PC-9 (cell line): ENCODE measurements at regions not wholly inside any gene's neighbourhood (a gene's known extent, or its start where the extent isn't known, plus 50 kb on each side); places are given as distances from the start of the nearest gene placed in this dataset.

Experiments used
- BruUV-seq: library from RNA; stranded (reverse); fragments of 400-500 nt; replicated peaks from 2 replicates; lab custom pipeline; 2021; lab: Mats Ljungman, UMichigan
- CTCF ChIA-PET: fragments of 300-600 bp; sonication (Branson Sonifier 250); formaldehyde crosslinking; loops from one replicate; lab custom pipeline; 2022; ENCODE audit warnings: antibody characterized with exemption; lab: Charles Lee
- POLR2A ChIA-PET: fragments of 300-600 bp; sonication (Branson Sonifier 250); formaldehyde crosslinking; loops from one replicate; lab custom pipeline; 2022; ENCODE audit warnings: antibody characterized with exemption; ENCODE audit not compliant: unreplicated experiment; lab: Charles Lee
- DNase-seq, 2 experiments: peaks; one replicate each; pipeline versions ENCODE4 v3.0.0 to v3.0.0-alpha.2; 2015 to 2022; ENCODE audit warnings: mixed read lengths in 1 of 2
- H2AFZ ChIP-seq: fragments of 200-600 bp; sonication (generic); 2 replicates; pipeline ENCODE4 v1.8.1; 2017; ENCODE audit warnings: antibody characterized with exemption
- H3F3A ChIP-seq: fragments of 200-600 bp; sonication (generic); 2 replicates; pipeline ENCODE4 v1.8.1; 2017; ENCODE audit warnings: antibody characterized with exemption, mild to moderate bottlenecking, low read depth; ENCODE audit not compliant: insufficient read depth
- H3K27ac ChIP-seq: fragments of 200-600 bp; sonication (generic); 2 replicates; pipeline ENCODE4 v1.6.1; 2016; ENCODE audit warnings: mixed run types
- H3K27me3 ChIP-seq: fragments of 200-600 bp; sonication (generic); 2 replicates; pipeline ENCODE4 v1.6.1; 2016; ENCODE audit warnings: low read depth, mixed run types; ENCODE audit not compliant: insufficient read depth
- H3K36me3 ChIP-seq: fragments of 200-600 bp; sonication (generic); 2 replicates; pipeline ENCODE4 v1.6.1; 2016; ENCODE audit warnings: low read depth, mixed run types
- H3K4me1 ChIP-seq: fragments of 200-600 bp; sonication (generic); replicated peaks from 2 replicates; pipeline ENCODE4 v1.6.1; 2016; ENCODE audit warnings: mixed run types; ENCODE audit not compliant: insufficient read depth
- H3K4me2 ChIP-seq: fragments of 200-600 bp; sonication (generic); 2 replicates; pipeline ENCODE4 v1.6.1; 2017; ENCODE audit warnings: mixed run types
- H3K4me3 ChIP-seq: fragments of 200-600 bp; sonication (generic); 2 replicates; pipeline ENCODE4 v1.6.1; 2016; ENCODE audit warnings: mixed run types
- H3K79me2 ChIP-seq: fragments of 200-600 bp; sonication (generic); 2 replicates; pipeline ENCODE4 v1.6.1; 2017; ENCODE audit warnings: low read depth, mixed run types
- H3K9me2 ChIP-seq: fragments of 200-600 bp; sonication (generic); 2 replicates; pipeline ENCODE4 v1.8.1; 2017; ENCODE audit warnings: mild to moderate bottlenecking; ENCODE audit not compliant: insufficient read depth
- H3K9me3 ChIP-seq: fragments of 200-600 bp; sonication (generic); 2 replicates; pipeline ENCODE4 v1.8.1; 2016; ENCODE audit warnings: low read depth; ENCODE audit not compliant: insufficient read depth
- H4K20me1 ChIP-seq: fragments of 200-600 bp; sonication (generic); 2 replicates; pipeline ENCODE4 v1.8.1; 2017; ENCODE audit not compliant: insufficient read depth
- EZH2 ChIP-seq: fragments of 200-600 bp; sonication (generic); IDR thresholded peaks from 2 replicates; pipeline ENCODE4 v1.8.0; 2017; ENCODE audit warnings: antibody characterized with exemption, low read depth
- intact Hi-C: fragments of 100-400 bp; cut with micrococcal nuclease; formaldehyde crosslinking; loops from one replicate; pipeline ENCODE4 v1.10.0; 2022; ENCODE audit not compliant: unreplicated experiment
- TF ChIP-seq, protein P1 (sequence below): fragments of 200-600 bp; sonication (generic); conservative IDR thresholded peaks from 2 replicates; pipeline ENCODE4 v1.6.1; 2017; ENCODE audit warnings: mixed run types, antibody characterized with exemption, mild to moderate bottlenecking, moderate library complexity

DNA sequence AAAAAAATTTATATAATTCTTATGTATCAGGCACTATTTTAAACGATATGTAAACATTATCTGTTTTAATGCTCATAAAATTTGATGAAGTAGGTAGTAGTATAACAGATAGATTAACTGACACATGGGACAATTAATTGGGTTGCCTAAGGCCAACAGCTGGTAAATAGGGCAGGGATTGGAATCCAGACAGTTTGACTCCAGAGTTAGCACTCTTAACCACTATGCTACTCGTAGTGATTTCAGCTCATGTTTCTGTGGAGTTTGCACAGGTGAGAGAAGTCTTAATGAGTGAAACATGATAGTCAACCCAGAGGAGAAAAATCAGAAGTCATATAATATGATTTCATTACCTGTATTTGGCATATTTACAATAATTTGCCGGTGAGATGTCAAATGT lies 126.0 kb upstream of the WDFY3 start:
- no peak overlapping the region for H3K4me3 ChIP-seq
- DNase-seq: no peak
- no peaks in the 10 kb centered on the region for H4K20me1 ChIP-seq
- H3K9me2 ChIP-seq: no peaks in the 10 kb centered on the region
- no peaks in the 10 kb centered on the region for H3F3A ChIP-seq
- H3K4me2 ChIP-seq: no peak overlapping the region
- H3K4me1 ChIP-seq: no peaks in the 10 kb centered on the region
- CTCF ChIA-PET: no interaction called here
- H3K27me3 ChIP-seq: no peaks in the 10 kb centered on the region
- no peak overlapping the region for H3K27ac ChIP-seq
- no peaks in the 10 kb centered on the region for H3K9me3 ChIP-seq
- H2AFZ ChIP-seq: no peak overlapping the region
- POLR2A ChIA-PET: no interaction called here
- H3K79me2 ChIP-seq: no peaks in the 10 kb centered on the region
- intact Hi-C loops: no loop called here
- TF ChIP-seq, protein P1, sequence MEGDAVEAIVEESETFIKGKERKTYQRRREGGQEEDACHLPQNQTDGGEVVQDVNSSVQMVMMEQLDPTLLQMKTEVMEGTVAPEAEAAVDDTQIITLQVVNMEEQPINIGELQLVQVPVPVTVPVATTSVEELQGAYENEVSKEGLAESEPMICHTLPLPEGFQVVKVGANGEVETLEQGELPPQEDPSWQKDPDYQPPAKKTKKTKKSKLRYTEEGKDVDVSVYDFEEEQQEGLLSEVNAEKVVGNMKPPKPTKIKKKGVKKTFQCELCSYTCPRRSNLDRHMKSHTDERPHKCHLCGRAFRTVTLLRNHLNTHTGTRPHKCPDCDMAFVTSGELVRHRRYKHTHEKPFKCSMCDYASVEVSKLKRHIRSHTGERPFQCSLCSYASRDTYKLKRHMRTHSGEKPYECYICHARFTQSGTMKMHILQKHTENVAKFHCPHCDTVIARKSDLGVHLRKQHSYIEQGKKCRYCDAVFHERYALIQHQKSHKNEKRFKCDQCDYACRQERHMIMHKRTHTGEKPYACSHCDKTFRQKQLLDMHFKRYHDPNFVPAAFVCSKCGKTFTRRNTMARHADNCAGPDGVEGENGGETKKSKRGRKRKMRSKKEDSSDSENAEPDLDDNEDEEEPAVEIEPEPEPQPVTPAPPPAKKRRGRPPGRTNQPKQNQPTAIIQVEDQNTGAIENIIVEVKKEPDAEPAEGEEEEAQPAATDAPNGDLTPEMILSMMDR: no peak
- TF ChIP-seq EZH2: no peak
- no TSS peak for BruUV-seq
- H3K36me3 ChIP-seq: no peaks in the 10 kb centered on the region

DNA sequence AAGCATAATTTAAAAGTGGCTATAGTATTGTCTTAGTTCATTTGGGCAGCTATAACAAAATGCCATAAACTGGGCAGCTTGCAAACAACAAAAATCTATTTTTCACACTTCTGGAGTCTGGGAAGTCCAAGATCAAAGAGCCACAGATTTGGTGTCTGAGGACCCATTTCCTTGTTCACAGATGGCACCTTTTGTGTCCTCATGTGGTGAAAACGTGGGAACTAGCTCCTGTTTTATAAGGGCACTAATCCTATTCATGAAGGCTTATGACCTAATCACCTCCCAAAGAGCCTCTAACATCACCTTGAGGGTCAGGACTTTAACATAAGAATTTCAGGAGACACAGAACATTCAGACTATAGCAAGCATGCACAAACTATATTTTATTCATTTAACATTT lies 126.5 kb upstream of the WDFY3 start:
- no peaks in the 10 kb centered on the region for H3K9me3 ChIP-seq
- H3K79me2 ChIP-seq: no peaks in the 10 kb centered on the region
- H2AFZ ChIP-seq: no peak overlapping the region
- no peak overlapping the region for H3K4me3 ChIP-seq
- H3K27me3 ChIP-seq: no peaks in the 10 kb centered on the region
- H3K4me1 ChIP-seq: no peaks in the 10 kb centered on the region
- TF ChIP-seq, protein P1: no peak
- TF ChIP-seq EZH2: no peak
- H4K20me1 ChIP-seq: no peaks in the 10 kb centered on the region
- no peaks in the 10 kb centered on the region for H3K9me2 ChIP-seq
- POLR2A ChIA-PET: no interaction called here
- no peak for DNase-seq
- no peaks in the 10 kb centered on the region for H3F3A ChIP-seq
- no peaks in the 10 kb centered on the region for H3K36me3 ChIP-seq
- H3K4me2 ChIP-seq: no peak overlapping the region
- intact Hi-C loops: no loop called here
- CTCF ChIA-PET: no interaction called here
- BruUV-seq: no TSS peak
- no peak overlapping the region for H3K27ac ChIP-seq

GRCh38 chr4:85094735-85095134 lies 128.2 kb upstream of the WDFY3 start:
- Histone ChIP-seq H3K9me3 (no peaks in the 10 kb centered on the region), H2AFZ (no peak overlapping the region), H4K20me1 (no peaks in the 10 kb centered on the region), H3K4me1 (no peaks in the 10 kb centered on the region), H3K4me2 (no peak overlapping the region), H3K79me2 (no peaks in the 10 kb centered on the region), H3K9me2 (no peaks in the 10 kb centered on the region), H3K36me3 (no peaks in the 10 kb centered on the region), H3K4me3 (no peak overlapping the region), H3K27ac (no peak overlapping the region), H3F3A (no peaks in the 10 kb centered on the region), H3K27me3 (no peaks in the 10 kb centered on the region)
- ChIA-PET CTCF (no interaction called here), POLR2A (no interaction called here)
- no peak for TF ChIP-seq EZH2
- TF ChIP-seq, protein P1: no peak
- no TSS peak for BruUV-seq
- no peak for DNase-seq
- intact Hi-C loops: no loop called here
